Suprapubic skin (tissue), 4 donors: ENCODE measurements at regions not wholly inside any gene's neighbourhood (a gene's known extent, or its start where the extent isn't known, plus 50 kb on each side); places are given as distances from the start of the nearest gene placed in this dataset.

ENCODE experiments used
- DNase-seq, 2 donors: peaks; one replicate each; pipeline ENCODE4 v3.0.0-alpha.2; 2019; ENCODE audit warnings: low spot score in 2 of 2
- H3K27ac ChIP-seq: fragments of 200-600 bp; sonication (generic); one replicate; pipeline ENCODE4 v1.5.1; 2019
- H3K27me3 ChIP-seq: fragments of 200-600 bp; sonication (generic); one replicate; pipeline ENCODE4 v1.5.1; 2019
- H3K36me3 ChIP-seq: fragments of 200-600 bp; sonication (generic); one replicate; pipeline ENCODE4 v1.5.1; 2019
- H3K4me1 ChIP-seq: fragments of 200-600 bp; sonication (generic); one replicate; pipeline ENCODE4 v1.5.1; 2019
- H3K4me3 ChIP-seq: fragments of 200-600 bp; sonication (generic); one replicate; pipeline ENCODE4 v1.5.1; 2019; ENCODE audit warnings: mild to moderate bottlenecking
- H3K9me3 ChIP-seq: fragments of 200-600 bp; sonication (generic); one replicate; pipeline ENCODE4 v1.5.1; 2019
- CTCF ChIP-seq, 2 donors: fragments of 200-600 bp in 1 of 2; fragments of 450-650 bp in 1 of 2; sonication (generic) in 1 of 2; IDR thresholded peaks; one replicate each; pipeline ENCODE4 v1.5.1; 2016 to 2019; ENCODE audit warnings: antibody characterized with exemption in 2 of 2, mild to moderate bottlenecking in 1 of 2, moderate library complexity in 1 of 2
- EP300 ChIP-seq: sonication (generic); formaldehyde crosslinking; IDR thresholded peaks from one replicate; pipeline ENCODE4 v1.6.1; 2017; ENCODE audit warnings: antibody characterized with exemption
- POLR2A ChIP-seq, 2 donors: fragments of 450-650 bp; IDR thresholded peaks; one replicate each; pipeline ENCODE4 v1.6.1; 2017; ENCODE audit warnings: antibody characterized with exemption in 2 of 2, mild to moderate bottlenecking in 2 of 2, moderate library complexity in 2 of 2
- POLR2AphosphoS5 ChIP-seq, 3 donors: sonication (generic); formaldehyde crosslinking; IDR thresholded peaks; one replicate each; pipeline ENCODE4 v1.6.1; 2017; ENCODE audit warnings: antibody characterized with exemption in 3 of 3
- WGBS: methylation state at CpG from one replicate; pipeline ENCODE4 v1.1.5; 2018; 5-methylcytosine and 5-hydroxymethylcytosine counted together

DNA sequence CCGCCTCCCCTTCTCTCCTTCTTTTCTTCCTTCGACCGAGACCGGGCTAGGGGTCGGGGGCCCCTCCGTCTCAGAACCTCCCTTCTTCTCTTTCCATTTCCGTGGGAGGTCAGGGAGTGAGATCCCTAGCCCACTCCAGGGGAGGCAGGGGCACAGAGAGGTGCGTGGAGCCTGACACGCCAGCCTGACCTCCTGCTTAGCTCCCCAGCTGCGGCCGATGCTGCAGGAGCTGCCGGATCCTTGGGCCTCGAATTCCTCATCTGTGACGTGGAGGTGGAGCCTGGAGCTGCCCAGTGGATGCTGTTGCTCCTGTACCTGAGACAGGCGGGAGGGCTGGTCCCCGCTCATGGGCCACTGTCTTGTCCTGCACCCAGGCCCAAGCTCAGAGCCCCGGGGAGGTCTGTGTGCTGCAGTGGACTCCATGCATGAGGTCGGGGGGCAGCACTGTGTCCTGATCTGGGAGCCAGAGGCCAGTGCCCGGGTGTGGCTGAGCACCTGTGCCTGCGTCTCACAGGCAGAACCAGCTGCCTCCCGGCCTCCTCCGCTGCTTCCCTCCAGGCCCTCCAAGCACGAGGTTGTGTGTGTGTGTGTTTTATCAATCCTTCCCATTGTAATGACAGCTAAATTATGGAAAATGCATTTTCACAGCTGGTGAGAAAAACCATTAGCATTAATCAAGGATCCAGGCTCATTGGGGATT lies 55.3 kb upstream of the TTC34 start:
- WGBS: 82% methylated on average over 14 of the region's 23 CpGs
- DNase-seq: no peak
- Histone ChIP-seq H3K9me3 (no peaks in the 10 kb centered on the region), H3K36me3 (no peaks in the 10 kb centered on the region), H3K4me1 (peaks cover 4% of the 10 kb centered on the region), H3K27ac (no peak overlapping the region), H3K27me3 (peaks cover 75% of the 10 kb centered on the region), H3K4me3 (no peak overlapping the region)
- TF ChIP-seq POLR2A (IDR thresholded peaks at IDR 0.05) (no peak), CTCF (IDR thresholded peaks at IDR 0.05) (no peak), POLR2AphosphoS5 (IDR thresholded peaks at IDR 0.05) (no peak), EP300 (no peak)

- no peaks in the 10 kb centered on the region for H3K9me3 ChIP-seq
- H3K27me3 ChIP-seq: peaks cover 79% of the 10 kb centered on the region
- no peak overlapping the region for H3K4me3 ChIP-seq
- TF ChIP-seq CTCF (IDR thresholded peaks at IDR 0.05) (no peak), POLR2A (IDR thresholded peaks at IDR 0.05) (no peak), EP300 (no peak), POLR2AphosphoS5 (IDR thresholded peaks at IDR 0.05) (no peak)
- WGBS: 87% methylated on average over 8 of the region's 15 CpGs
- no peaks in the 10 kb centered on the region for H3K36me3 ChIP-seq
- peaks cover 4% of the 10 kb centered on the region for H3K4me1 ChIP-seq
- no peak for DNase-seq
- no peak overlapping the region for H3K27ac ChIP-seq
Observed at GRCh38 chr1:2857521-2857920, 56.0 kb upstream of the TTC34 start.

GRCh38 chr1:2858676-2859075 lies 57.2 kb upstream of the TTC34 start:
- Histone ChIP-seq H3K4me1 (peaks cover 4% of the 10 kb centered on the region), H3K9me3 (no peaks in the 10 kb centered on the region), H3K27ac (no peak overlapping the region), H3K36me3 (no peaks in the 10 kb centered on the region), H3K4me3 (no peak overlapping the region), H3K27me3 (peaks cover 83% of the 10 kb centered on the region)
- no peak for TF ChIP-seq CTCF (IDR thresholded peaks at IDR 0.05)
- no peak for TF ChIP-seq POLR2AphosphoS5 (IDR thresholded peaks at IDR 0.05)
- TF ChIP-seq POLR2A (IDR thresholded peaks at IDR 0.05): no peak
- no peak for TF ChIP-seq EP300
- WGBS: 96% methylated on average over 12 of the region's 12 CpGs
- DNase-seq: no peak

GRCh38 chr1:2859219-2859880 lies 57.9 kb upstream of the TTC34 start:
- DNase-seq: no peak
- 79% methylated on average over 3 of the region's 5 CpGs for WGBS
- Histone ChIP-seq H3K4me1 (peaks cover 4% of the 10 kb centered on the region), H3K27ac (no peak overlapping the region), H3K27me3 (peaks cover 83% of the 10 kb centered on the region), H3K9me3 (no peaks in the 10 kb centered on the region), H3K4me3 (no peak overlapping the region), H3K36me3 (no peaks in the 10 kb centered on the region)
- TF ChIP-seq EP300: no peak
- no peak for TF ChIP-seq POLR2AphosphoS5 (IDR thresholded peaks at IDR 0.05)
- no peak for TF ChIP-seq CTCF (IDR thresholded peaks at IDR 0.05)
- TF ChIP-seq POLR2A (IDR thresholded peaks at IDR 0.05): no peak

- Histone ChIP-seq H3K27me3 (peaks cover 83% of the 10 kb centered on the region), H3K9me3 (no peaks in the 10 kb centered on the region), H3K4me3 (no peak overlapping the region), H3K4me1 (peaks cover 4% of the 10 kb centered on the region), H3K36me3 (no peaks in the 10 kb centered on the region), H3K27ac (no peak overlapping the region)
- DNase-seq: no peak
- WGBS: 85% methylated on average over 6 of the region's 12 CpGs
- TF ChIP-seq POLR2AphosphoS5 (IDR thresholded peaks at IDR 0.05): no peak
- TF ChIP-seq EP300: no peak
- no peak for TF ChIP-seq CTCF (IDR thresholded peaks at IDR 0.05)
- TF ChIP-seq POLR2A (IDR thresholded peaks at IDR 0.05): no peak
Observed at GRCh38 chr1:2859881-2860430, 58.5 kb upstream of the TTC34 start.
